HFF-Myc (cell line): ENCODE measurements at regions not wholly inside any gene's neighbourhood (a gene's known extent, or its start where the extent isn't known, plus 50 kb on each side); places are given as distances from the start of the nearest gene placed in this dataset.

Experiments
- DNase-seq: peaks from one replicate; pipeline ENCODE4 v3.0.0-alpha.2; 2011; ENCODE audit warnings: low read depth; ENCODE audit errors: extremely low read depth
- H3K4me3 ChIP-seq: replicated peaks from 2 replicates; pipeline ENCODE4 v1.5.1; 2011; ENCODE audit warnings: low read depth, mild to moderate bottlenecking, control low read depth, low read length
- TF ChIP-seq, protein P1 (sequence below): IDR thresholded peaks from 2 replicates; pipeline ENCODE4 v1.5.1; 2012; ENCODE audit warnings: mild to moderate bottlenecking, low read depth, low read length, control low read depth; ENCODE audit errors: missing control alignments

DNA sequence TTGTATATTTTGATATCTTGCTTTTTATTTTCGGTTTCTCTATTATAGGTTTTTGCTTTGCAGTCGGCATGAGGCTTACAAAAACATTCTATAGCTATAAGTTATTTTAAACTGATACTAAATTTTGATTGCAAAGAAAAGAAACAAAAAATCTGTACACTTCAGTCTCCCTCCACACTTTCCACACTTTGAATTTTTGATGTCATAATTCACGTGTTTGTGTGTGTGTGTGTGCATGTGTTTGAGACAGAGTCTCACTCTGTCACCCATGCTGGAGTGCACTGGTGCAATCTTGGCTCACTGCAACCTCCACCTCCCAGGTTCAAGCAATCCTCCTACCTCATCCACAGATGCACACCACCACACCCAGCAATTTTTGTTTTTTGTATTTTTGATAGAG lies 124.9 kb downstream of the MRPS30 start:
- DNase-seq: no peak
- no peak overlapping the region for H3K4me3 ChIP-seq
- TF ChIP-seq, protein P1, sequence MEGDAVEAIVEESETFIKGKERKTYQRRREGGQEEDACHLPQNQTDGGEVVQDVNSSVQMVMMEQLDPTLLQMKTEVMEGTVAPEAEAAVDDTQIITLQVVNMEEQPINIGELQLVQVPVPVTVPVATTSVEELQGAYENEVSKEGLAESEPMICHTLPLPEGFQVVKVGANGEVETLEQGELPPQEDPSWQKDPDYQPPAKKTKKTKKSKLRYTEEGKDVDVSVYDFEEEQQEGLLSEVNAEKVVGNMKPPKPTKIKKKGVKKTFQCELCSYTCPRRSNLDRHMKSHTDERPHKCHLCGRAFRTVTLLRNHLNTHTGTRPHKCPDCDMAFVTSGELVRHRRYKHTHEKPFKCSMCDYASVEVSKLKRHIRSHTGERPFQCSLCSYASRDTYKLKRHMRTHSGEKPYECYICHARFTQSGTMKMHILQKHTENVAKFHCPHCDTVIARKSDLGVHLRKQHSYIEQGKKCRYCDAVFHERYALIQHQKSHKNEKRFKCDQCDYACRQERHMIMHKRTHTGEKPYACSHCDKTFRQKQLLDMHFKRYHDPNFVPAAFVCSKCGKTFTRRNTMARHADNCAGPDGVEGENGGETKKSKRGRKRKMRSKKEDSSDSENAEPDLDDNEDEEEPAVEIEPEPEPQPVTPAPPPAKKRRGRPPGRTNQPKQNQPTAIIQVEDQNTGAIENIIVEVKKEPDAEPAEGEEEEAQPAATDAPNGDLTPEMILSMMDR: no peak

GRCh38 chr5:44935262-44935661 lies 126.5 kb downstream of the MRPS30 start:
- H3K4me3 ChIP-seq: no peak overlapping the region
- DNase-seq: no peak
- TF ChIP-seq, protein P1: no peak

GRCh38 chr5:44935871-44936270 lies 127.1 kb downstream of the MRPS30 start:
- TF ChIP-seq, protein P1: no peak
- DNase-seq: no peak
- no peak overlapping the region for H3K4me3 ChIP-seq

GRCh38 chr5:44942524-44943001 lies 133.8 kb downstream of the MRPS30 start:
- no peak overlapping the region for H3K4me3 ChIP-seq
- TF ChIP-seq, protein P1: no peak

DNA sequence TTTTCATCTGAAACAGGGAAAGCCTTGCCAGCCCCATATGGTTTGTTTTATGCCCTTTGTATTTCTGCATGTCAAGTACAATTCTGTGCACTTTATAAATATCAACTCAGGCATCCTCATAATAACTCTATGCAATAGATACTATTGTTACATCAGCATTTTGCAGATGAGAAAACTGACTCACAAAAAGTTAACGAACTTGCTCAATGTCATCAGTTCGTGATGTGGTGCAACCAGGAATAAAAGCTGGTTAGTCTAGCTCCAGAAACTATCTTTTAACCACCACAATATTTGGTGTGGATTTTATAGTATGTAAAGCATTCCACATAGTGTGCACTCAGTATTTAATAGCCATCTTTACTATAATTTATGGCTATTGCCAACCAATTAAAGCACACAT lies 134.9 kb downstream of the MRPS30 start:
- H3K4me3 ChIP-seq: no peak overlapping the region
- TF ChIP-seq, protein P1: no peak

More at GRCh38 chr5:44942524-44943001, 133.8 kb downstream of the MRPS30 start:
- no peak for DNase-seq

GRCh38 chr5:44945743-44946142 lies 137.0 kb downstream of the MRPS30 start:
- no peak for DNase-seq
- TF ChIP-seq, protein P1: no peak
- H3K4me3 ChIP-seq: no peak overlapping the region

More for the DNA sequence above, 134.9 kb downstream of the MRPS30 start:
- DNase-seq: no peak

DNA sequence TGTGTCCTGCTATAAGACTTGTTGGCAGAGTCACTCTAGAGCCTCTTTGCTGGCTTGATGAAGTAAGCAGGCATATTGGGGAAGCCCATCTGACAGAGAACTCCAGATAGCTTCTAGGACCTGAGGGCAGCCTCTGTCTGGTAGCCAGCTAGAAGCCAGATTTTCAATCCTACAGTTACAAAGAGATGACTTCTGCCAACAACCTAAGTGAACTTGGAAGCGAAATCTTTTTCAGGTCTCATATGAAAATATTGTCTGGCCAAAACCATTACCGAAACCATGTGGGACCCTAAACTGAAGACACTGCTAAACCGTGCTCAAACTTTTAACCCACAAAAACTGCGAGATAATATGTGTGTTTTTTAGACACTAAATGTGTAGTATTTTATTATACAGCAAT lies 140.9 kb downstream of the MRPS30 start:
- no peak overlapping the region for H3K4me3 ChIP-seq
- TF ChIP-seq, protein P1: no peak
- DNase-seq: no peak
